GM23338 (cell line): ENCODE measurements at regions not wholly inside any gene's neighbourhood (a gene's known extent, or its start where the extent isn't known, plus 50 kb on each side); places are given as distances from the start of the nearest gene placed in this dataset.

Experiments
- ATAC-seq: fragments of 200-7000 bp; cut with Tn5 transposase; 3 replicates; pipeline ENCODE4 v1.9.1; 2020
- DNase-seq: peaks from one replicate; pipeline ENCODE4 v3.0.0-alpha.2; 2015; ENCODE audit warnings: low spot score
- H2AFZ ChIP-seq: fragments of 200-600 bp; sonication (generic); 2 replicates; pipeline ENCODE4 v1.8.0; 2016; ENCODE audit warnings: antibody characterized with exemption, mild to moderate bottlenecking, moderate library complexity
- H3F3A ChIP-seq: fragments of 200-600 bp; sonication (generic); replicated peaks from 2 replicates; pipeline ENCODE4 v1.8.0; 2017; ENCODE audit warnings: antibody characterized with exemption, mixed run types, low read depth
- H3K27ac ChIP-seq: fragments of 200-600 bp; sonication (generic); 2 replicates; pipeline ENCODE4 v1.6.1; 2016; ENCODE audit warnings: low read depth
- H3K27me3 ChIP-seq: fragments of 200-600 bp; sonication (generic); 2 replicates; pipeline ENCODE4 v1.8.0; 2016; ENCODE audit warnings: mild to moderate bottlenecking, mixed run types, moderate library complexity; ENCODE audit not compliant: insufficient read depth
- H3K36me3 ChIP-seq: fragments of 200-600 bp; sonication (generic); 2 replicates; pipeline ENCODE4 v1.8.0; 2016; ENCODE audit warnings: mild to moderate bottlenecking; ENCODE audit not compliant: insufficient read depth
- H3K4me1 ChIP-seq: fragments of 200-600 bp; sonication (generic); 2 replicates; pipeline ENCODE4 v1.8.0; 2016; ENCODE audit warnings: mild to moderate bottlenecking, moderate library complexity; ENCODE audit not compliant: insufficient read depth
- H3K4me2 ChIP-seq: fragments of 200-600 bp; sonication (generic); 2 replicates; pipeline ENCODE4 v1.7.1; 2017; ENCODE audit warnings: mixed run types
- H3K4me3 ChIP-seq: fragments of 200-600 bp; sonication (generic); 2 replicates; pipeline ENCODE4 v1.6.1; 2016; ENCODE audit warnings: mixed run types
- H3K79me2 ChIP-seq: fragments of 200-600 bp; sonication (generic); replicated peaks from 2 replicates; pipeline ENCODE4 v1.8.0; 2017; ENCODE audit warnings: mild to moderate bottlenecking; ENCODE audit not compliant: insufficient read depth
- H3K9me2 ChIP-seq: fragments of 200-600 bp; sonication (generic); 2 replicates; pipeline ENCODE4 v1.8.0; 2017; ENCODE audit not compliant: insufficient read depth
- H4K20me1 ChIP-seq: fragments of 200-600 bp; sonication (generic); replicated peaks from 2 replicates; pipeline ENCODE4 v1.8.0; 2017; ENCODE audit warnings: mild to moderate bottlenecking; ENCODE audit not compliant: insufficient read depth
- H3K27ac Mint-ChIP-seq: 2 replicates; pipeline ENCODE4 v1.8.0; 2020; ENCODE audit warnings: inconsistent platforms, mild to moderate bottlenecking, moderate library complexity, mixed read lengths
- H3K27me3 Mint-ChIP-seq: 3 replicates; pipeline ENCODE4 v1.8.0; 2022; ENCODE audit warnings: low read depth, mild to moderate bottlenecking, moderate library complexity, mixed read lengths, inconsistent platforms; ENCODE audit not compliant: insufficient read depth, poor library complexity
- H3K36me3 Mint-ChIP-seq: 3 replicates; pipeline ENCODE4 v1.8.0; 2021; ENCODE audit warnings: low read depth, mild to moderate bottlenecking, inconsistent platforms, moderate library complexity, mixed read lengths
- H3K4me1 Mint-ChIP-seq: 3 replicates; pipeline ENCODE4 v1.8.0; 2020; ENCODE audit warnings: mild to moderate bottlenecking, inconsistent platforms, mixed read lengths
- H3K4me3 Mint-ChIP-seq: 3 replicates; pipeline ENCODE4 v1.8.0; 2021; ENCODE audit warnings: moderate library complexity, mild to moderate bottlenecking, inconsistent platforms, mixed read lengths
- H3K9me3 Mint-ChIP-seq: 3 replicates; pipeline ENCODE4 v1.8.0; 2020; ENCODE audit warnings: moderate library complexity, mild to moderate bottlenecking, inconsistent platforms, mixed read lengths
- CREB1 ChIP-seq: fragments of 250-450 bp; sonication (Bioruptor Pico); IDR thresholded peaks from 2 replicates; pipeline ENCODE4 v1.5.0; 2020; ENCODE audit warnings: low read depth, mild to moderate bottlenecking, moderate library complexity
- CTCF ChIP-seq, 2 experiments: fragments of 200-600 bp in 1 of 2; sonication (generic) in 1 of 2; conservative IDR thresholded peaks; 2 replicates each; pipeline versions ENCODE4 v1.5.1 to v1.6.1; 2016 to 2017; ENCODE audit warnings: antibody characterized with exemption in 2 of 2, low read depth in 2 of 2, mild to moderate bottlenecking in 2 of 2, moderate library complexity in 1 of 2
- ETS1 ChIP-seq: IDR thresholded peaks from 2 replicates; pipeline ENCODE4 v1.6.1; 2016; ENCODE audit warnings: antibody characterized with exemption
- EZH2 ChIP-seq: fragments of 200-600 bp; sonication (generic); IDR thresholded peaks from one replicate; pipeline ENCODE4 v1.8.0; 2017; ENCODE audit warnings: antibody characterized with exemption, mild to moderate bottlenecking, low read depth; ENCODE audit not compliant: unreplicated experiment
- EZH2phosphoT487 ChIP-seq: fragments of 200-600 bp; sonication (generic); IDR thresholded peaks from one replicate; pipeline ENCODE4 v1.8.1; 2018; ENCODE audit warnings: antibody characterized with exemption; ENCODE audit not compliant: unreplicated experiment
- JUNB ChIP-seq: IDR thresholded peaks from one replicate; pipeline ENCODE4 v1.6.1; 2016; ENCODE audit warnings: antibody characterized with exemption; ENCODE audit not compliant: unreplicated experiment
- NANOG ChIP-seq: IDR thresholded peaks from 2 replicates; pipeline ENCODE4 v1.6.1; 2016; ENCODE audit warnings: antibody characterized with exemption, borderline replicate concordance
- POLR2AphosphoS5 ChIP-seq: IDR thresholded peaks from 2 replicates; pipeline ENCODE4 v1.6.1; 2016; ENCODE audit warnings: antibody characterized with exemption, low read depth
- REST ChIP-seq: IDR thresholded peaks from one replicate; pipeline ENCODE4 v1.6.1; 2018; ENCODE audit warnings: antibody characterized with exemption; ENCODE audit not compliant: unreplicated experiment
- STAT1 ChIP-seq: IDR thresholded peaks from one replicate; pipeline ENCODE4 v1.6.1; 2016; ENCODE audit warnings: antibody characterized with exemption; ENCODE audit not compliant: unreplicated experiment
- ZNF114 ChIP-seq: fragments of 250-450 bp; sonication (Bioruptor Pico); IDR thresholded peaks from 2 replicates; pipeline ENCODE4 v1.5.0; 2020; ENCODE audit warnings: mild to moderate bottlenecking, moderate library complexity
- ZNF331 ChIP-seq: fragments of 250-450 bp; sonication (Bioruptor Pico); IDR thresholded peaks from 2 replicates; pipeline ENCODE4 v1.5.0; 2020; ENCODE audit warnings: low read depth, mild to moderate bottlenecking, moderate library complexity
- ZNF462 ChIP-seq: fragments of 250-450 bp; sonication (Bioruptor Pico); IDR thresholded peaks from 2 replicates; pipeline ENCODE4 v1.5.0; 2020; ENCODE audit warnings: mild to moderate bottlenecking, moderate library complexity

- no peak overlapping the region for H3K27ac Mint-ChIP-seq
- ATAC-seq (no peak), DNase-seq (no peak)
- Histone ChIP-seq H2AFZ (no peak overlapping the region; the same call in 1 of the 2 replicates), H3F3A (no peaks in the 10 kb centered on the region), H3K4me1 (no peaks in the 10 kb centered on the region; the same call in 1 of the 2 replicates), H3K4me3 (no peak overlapping the region), H3K9me2 (no peaks in the 10 kb centered on the region), H3K36me3 (no peaks in the 10 kb centered on the region), H3K27me3 (no peaks in the 10 kb centered on the region), H3K4me2 (no peak overlapping the region), H4K20me1 (no peaks in the 10 kb centered on the region), H3K79me2 (no peaks in the 10 kb centered on the region), H3K27ac (no peak overlapping the region)
- no peak for TF ChIP-seq NANOG
- TF ChIP-seq EZH2phosphoT487 = no peak
- no peak for TF ChIP-seq ZNF331 (CRISPR knock-in tag)
- TF ChIP-seq STAT1 = no peak
- TF ChIP-seq EZH2 = no peak
- TF ChIP-seq REST = no peak
- no peak for TF ChIP-seq POLR2AphosphoS5
- TF ChIP-seq CTCF (conservative IDR thresholded peaks at IDR 0.05; ENCODE audit: low read depth in 2 of 2) = no peak
- no peak for TF ChIP-seq ZNF462 (CRISPR knock-in tag)
- TF ChIP-seq CREB1 (CRISPR knock-in tag) = no peak
- no peak for TF ChIP-seq ETS1
- no peak for TF ChIP-seq JUNB
- TF ChIP-seq ZNF114 (CRISPR knock-in tag) = no peak
- H3K36me3 Mint-ChIP-seq = no peaks in the 10 kb centered on the region
- peaks cover 2% of the 10 kb centered on the region; the same call in 1 of the 3 replicates for H3K4me1 Mint-ChIP-seq
- H3K9me3 Mint-ChIP-seq = peaks cover 5% of the 10 kb centered on the region; the same call in 1 of the 3 replicates
- H3K27me3 Mint-ChIP-seq = peaks cover 6% of the 10 kb centered on the region
- H3K4me3 Mint-ChIP-seq = no peak overlapping the region
Observed at GRCh38 chr12:113673458-113674238, 202.0 kb upstream of the LHX5 start.
